ENCODE measurements at regions not wholly inside any gene's neighbourhood (a gene's known extent, or its start where the extent isn't known, plus 50 kb on each side); places are given as distances from the start of the nearest gene placed in this dataset.

DNA sequence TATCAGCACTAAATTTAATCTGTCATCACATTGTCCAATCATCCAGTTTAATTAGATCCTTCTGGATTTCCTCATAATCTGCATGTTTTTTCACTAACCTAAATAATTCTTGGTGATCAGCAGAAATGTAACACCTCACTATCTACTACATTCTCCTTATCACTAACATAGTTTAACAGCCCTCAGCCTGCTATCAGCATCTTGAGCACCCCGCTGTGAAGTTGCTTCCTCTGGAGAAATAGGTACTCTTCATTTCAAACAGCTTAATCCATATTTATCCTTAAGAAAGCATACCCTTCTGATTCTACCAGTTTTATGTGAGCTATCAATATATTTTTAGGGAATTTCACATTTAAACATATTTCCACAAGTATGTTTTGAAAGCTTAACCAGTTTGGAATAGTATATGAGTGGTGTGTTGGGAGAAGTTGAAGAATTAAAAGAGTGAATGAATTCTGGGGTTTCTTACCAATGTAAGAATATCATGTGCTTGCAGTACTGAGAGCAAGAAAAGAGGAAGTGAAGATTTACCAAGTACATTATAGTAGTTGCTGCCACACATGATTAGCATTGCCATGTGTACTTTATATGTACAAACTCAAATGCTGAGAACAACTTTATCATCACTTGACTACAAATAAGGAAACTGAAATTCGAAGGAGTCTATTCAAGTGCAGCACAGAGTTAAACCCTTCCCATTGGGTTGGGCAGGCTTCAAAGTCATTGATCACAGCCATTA is 771.1 kb upstream of the ADGRL4 start:
- TF ChIP-seq, protein P1, sequence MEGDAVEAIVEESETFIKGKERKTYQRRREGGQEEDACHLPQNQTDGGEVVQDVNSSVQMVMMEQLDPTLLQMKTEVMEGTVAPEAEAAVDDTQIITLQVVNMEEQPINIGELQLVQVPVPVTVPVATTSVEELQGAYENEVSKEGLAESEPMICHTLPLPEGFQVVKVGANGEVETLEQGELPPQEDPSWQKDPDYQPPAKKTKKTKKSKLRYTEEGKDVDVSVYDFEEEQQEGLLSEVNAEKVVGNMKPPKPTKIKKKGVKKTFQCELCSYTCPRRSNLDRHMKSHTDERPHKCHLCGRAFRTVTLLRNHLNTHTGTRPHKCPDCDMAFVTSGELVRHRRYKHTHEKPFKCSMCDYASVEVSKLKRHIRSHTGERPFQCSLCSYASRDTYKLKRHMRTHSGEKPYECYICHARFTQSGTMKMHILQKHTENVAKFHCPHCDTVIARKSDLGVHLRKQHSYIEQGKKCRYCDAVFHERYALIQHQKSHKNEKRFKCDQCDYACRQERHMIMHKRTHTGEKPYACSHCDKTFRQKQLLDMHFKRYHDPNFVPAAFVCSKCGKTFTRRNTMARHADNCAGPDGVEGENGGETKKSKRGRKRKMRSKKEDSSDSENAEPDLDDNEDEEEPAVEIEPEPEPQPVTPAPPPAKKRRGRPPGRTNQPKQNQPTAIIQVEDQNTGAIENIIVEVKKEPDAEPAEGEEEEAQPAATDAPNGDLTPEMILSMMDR (IDR thresholded peaks at IDR 0.05 in 4 of 5, conservative IDR thresholded peaks at IDR 0.05 in 1 of 5): no peak
- TF ChIP-seq POLR2A (IDR thresholded peaks at IDR 0.05): no peak
